OCI-LY1 (cell line): ENCODE measurements at regions not wholly inside any gene's neighbourhood (a gene's known extent, or its start where the extent isn't known, plus 50 kb on each side); places are given as distances from the start of the nearest gene placed in this dataset.

Source experiments
- EZH2 ChIP-seq: fragments of 200-600 bp; sonication (generic), shearing (Covaris generic); IDR thresholded peaks from 2 replicates; pipeline ENCODE4 v1.8.0; 2017; ENCODE audit warnings: borderline replicate concordance, mixed run types, mild to moderate bottlenecking, antibody characterized with exemption, low read length, moderate library complexity, mixed read lengths
- TF ChIP-seq, protein P1 (sequence below): fragments of 200-600 bp; sonication (generic), shearing (Covaris generic); IDR thresholded peaks from 2 replicates; pipeline ENCODE4 v1.5.1; 2017; ENCODE audit warnings: mild to moderate bottlenecking, antibody characterized with exemption, low read length, moderate library complexity, mixed read lengths

DNA sequence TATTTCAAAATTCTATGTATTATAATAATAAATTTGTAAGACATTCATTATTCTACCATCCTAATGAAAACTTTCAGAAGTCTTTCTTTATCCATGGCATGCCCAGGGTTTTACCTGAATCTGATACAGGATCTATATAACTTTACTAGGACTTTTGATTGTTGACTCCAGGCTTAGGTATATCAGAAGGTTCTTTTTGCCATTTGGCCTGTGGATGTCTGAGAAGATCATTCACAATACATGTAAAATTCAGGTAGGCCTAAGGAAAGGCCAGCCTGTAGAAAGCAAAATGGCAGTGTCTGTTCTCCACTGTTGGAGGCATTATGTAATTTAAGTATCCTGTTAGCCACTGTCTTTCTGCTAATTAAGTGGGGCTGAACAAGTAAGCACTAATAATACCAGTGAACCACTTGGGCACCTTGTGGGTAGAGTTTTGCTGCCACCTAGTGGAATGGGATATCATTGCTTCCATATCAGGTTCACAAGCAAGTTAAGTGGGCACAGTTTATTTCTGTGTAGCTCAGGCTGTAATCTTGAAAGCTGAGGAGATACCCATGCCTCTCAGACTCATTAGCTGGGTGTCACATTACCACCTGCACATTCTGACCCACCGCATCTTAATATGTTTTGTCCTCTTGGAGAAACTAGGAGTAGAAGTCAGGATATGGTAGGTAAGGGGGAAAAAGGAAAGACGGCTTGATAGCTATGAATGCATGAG is 105.5 kb downstream of the SEPTIN7 start:
- TF ChIP-seq, protein P1, sequence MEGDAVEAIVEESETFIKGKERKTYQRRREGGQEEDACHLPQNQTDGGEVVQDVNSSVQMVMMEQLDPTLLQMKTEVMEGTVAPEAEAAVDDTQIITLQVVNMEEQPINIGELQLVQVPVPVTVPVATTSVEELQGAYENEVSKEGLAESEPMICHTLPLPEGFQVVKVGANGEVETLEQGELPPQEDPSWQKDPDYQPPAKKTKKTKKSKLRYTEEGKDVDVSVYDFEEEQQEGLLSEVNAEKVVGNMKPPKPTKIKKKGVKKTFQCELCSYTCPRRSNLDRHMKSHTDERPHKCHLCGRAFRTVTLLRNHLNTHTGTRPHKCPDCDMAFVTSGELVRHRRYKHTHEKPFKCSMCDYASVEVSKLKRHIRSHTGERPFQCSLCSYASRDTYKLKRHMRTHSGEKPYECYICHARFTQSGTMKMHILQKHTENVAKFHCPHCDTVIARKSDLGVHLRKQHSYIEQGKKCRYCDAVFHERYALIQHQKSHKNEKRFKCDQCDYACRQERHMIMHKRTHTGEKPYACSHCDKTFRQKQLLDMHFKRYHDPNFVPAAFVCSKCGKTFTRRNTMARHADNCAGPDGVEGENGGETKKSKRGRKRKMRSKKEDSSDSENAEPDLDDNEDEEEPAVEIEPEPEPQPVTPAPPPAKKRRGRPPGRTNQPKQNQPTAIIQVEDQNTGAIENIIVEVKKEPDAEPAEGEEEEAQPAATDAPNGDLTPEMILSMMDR = peak; percentile 96
- no peak for TF ChIP-seq EZH2
